Gastrocnemius medialis (tissue), 4 donors: ENCODE measurements at regions not wholly inside any gene's neighbourhood (a gene's known extent, or its start where the extent isn't known, plus 50 kb on each side); places are given as distances from the start of the nearest gene placed in this dataset.

Experiments used
- CTCF ChIP-seq, 5 experiments: fragments of 450-650 bp in 3 of 5; fragments of 200-600 bp in 2 of 5; sonication (generic) in 2 of 5; IDR thresholded peaks in 4 of 5; conservative IDR thresholded peaks in 1 of 5; 1 replicate in 4 of 5; 2 replicates in 1 of 5; pipeline ENCODE4 v1.5.1; 2016 to 2019; ENCODE audit warnings: antibody characterized with exemption in 5 of 5, mild to moderate bottlenecking in 3 of 5, moderate library complexity in 3 of 5
- POLR2A ChIP-seq, 2 donors: fragments of 450-650 bp; IDR thresholded peaks; one replicate each; pipeline ENCODE4 v1.6.1; 2017; ENCODE audit warnings: antibody characterized with exemption in 2 of 2, mild to moderate bottlenecking in 2 of 2, moderate library complexity in 2 of 2

DNA sequence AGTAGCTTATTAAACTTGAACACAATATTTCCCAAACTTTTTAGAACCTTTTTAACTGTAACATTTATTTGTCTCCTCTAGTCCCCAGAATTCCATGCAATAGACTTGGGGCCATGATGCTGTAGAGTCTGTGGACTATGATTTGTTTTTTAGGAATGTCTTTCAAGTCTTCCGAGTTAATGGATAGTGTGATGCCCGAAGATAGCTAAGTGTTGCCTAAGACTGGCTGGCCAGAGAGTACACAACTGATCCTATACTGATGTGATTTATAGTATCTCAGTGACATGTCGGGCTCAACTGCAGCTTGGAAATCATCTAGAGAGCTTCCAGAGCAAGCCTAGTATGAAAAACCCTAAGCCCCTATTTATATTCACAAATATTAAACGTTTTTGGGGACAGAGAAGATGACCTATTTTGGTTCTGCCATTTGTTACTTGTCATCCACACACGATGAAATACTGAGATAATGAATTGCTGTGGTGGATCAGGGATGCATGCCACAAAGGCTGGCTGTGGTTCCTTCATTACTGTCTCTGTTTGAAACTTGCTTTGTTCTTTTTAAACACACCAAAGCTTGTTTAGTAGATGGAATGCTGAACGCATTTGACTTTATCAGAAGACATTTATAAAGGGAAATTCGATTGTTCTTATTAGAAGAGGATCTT is 507.4 kb downstream of the TAFA4 start:
- TF ChIP-seq CTCF (IDR thresholded peaks at IDR 0.05 in 4 of 5, conservative IDR thresholded peaks at IDR 0.05 in 1 of 5), result no peak
- no peak for TF ChIP-seq POLR2A (IDR thresholded peaks at IDR 0.05)
